ENCODE measurements at regions not wholly inside any gene's neighbourhood (a gene's known extent, or its start where the extent isn't known, plus 50 kb on each side); places are given as distances from the start of the nearest gene placed in this dataset.

- no peak for DNase-seq
Measured at GRCh38 chr11:130815097-130815802, 101.0 kb downstream of the SNX19 start.

- DNase-seq = no peak
Measured at GRCh38 chr11:130815956-130816355, 100.3 kb downstream of the SNX19 start.

GRCh38 chr11:130816546-130817329 lies 99.5 kb downstream of the SNX19 start:
- DNase-seq = no peak

GRCh38 chr11:130817330-130817944 lies 98.8 kb downstream of the SNX19 start:
- DNase-seq = no peak

GRCh38 chr11:130819625-130820024 lies 96.7 kb downstream of the SNX19 start:
- DNase-seq = no peak

All from NCI-H2081 treated with DMSO at 0.1 percent for 48 hours (cell line).